GM19467 (cell line): ENCODE measurements at regions not wholly inside any gene's neighbourhood (a gene's known extent, or its start where the extent isn't known, plus 50 kb on each side); places are given as distances from the start of the nearest gene placed in this dataset.
"Not testable (repeated sequence)": the region's sequence is repeated elsewhere in the genome, so short reads cannot be mapped to it uniquely, and the experiment has no call there.

ENCODE experiments used
- ATAC-seq: cut with Tn5 transposase; IDR thresholded peaks from one replicate; pipeline ENCODE4 v1.9.1; 2021; ENCODE audit warnings: mild to moderate bottlenecking, moderate library complexity; ENCODE audit not compliant: unreplicated experiment

- ATAC-seq = not testable (repeated sequence)
Measured at GRCh38 chr9:2277644-2278043, 262.5 kb downstream of the SMARCA2 start.

DNA sequence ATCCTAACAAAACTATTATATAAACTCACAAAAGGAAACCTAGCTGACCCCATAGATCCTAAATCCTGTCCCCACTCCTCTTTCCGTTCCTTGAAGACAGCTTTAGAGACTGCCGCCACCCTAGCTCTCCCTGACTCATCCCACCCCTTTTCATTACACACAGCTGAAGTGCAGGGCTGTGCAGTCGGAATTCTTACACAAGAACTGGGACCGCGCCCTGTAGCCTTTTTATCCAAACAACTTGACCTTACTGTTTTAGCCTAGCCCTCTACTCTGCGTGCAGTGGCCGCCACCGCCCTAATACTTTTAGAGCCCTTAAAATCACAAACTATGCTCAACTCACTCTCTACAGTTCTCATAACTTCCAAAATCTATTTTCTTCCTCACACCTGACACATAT, 264.0 kb downstream of the SMARCA2 start:
- not testable (repeated sequence) for ATAC-seq

GRCh38 chr9:2281031-2281802, 266.1 kb downstream of the SMARCA2 start:
- ATAC-seq = no peak

- no peak for ATAC-seq
Measured at GRCh38 chr9:2281803-2282185, 266.6 kb downstream of the SMARCA2 start.

DNA sequence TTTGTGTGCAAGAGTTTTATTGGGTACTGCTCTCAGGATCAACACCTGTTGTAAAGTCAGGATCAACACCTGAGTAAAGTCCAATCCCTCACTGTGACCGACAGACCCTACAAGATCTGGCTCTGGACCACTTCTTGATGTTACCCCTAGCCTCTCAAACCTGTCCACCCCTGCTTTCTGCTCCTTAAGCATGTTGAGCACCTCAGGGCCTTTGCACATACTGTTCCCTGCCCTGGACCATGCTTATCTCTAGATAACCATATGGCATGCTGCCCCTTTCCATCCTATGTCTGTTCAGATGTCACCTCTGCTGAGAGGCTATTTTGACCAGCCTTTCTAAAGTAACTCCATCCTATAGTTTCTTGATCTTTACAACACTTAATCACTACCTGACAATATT, 269.6 kb downstream of the SMARCA2 start:
- no peak for ATAC-seq

- no peak for ATAC-seq
Measured at GRCh38 chr9:2285416-2286332, 270.5 kb downstream of the SMARCA2 start.

DNA sequence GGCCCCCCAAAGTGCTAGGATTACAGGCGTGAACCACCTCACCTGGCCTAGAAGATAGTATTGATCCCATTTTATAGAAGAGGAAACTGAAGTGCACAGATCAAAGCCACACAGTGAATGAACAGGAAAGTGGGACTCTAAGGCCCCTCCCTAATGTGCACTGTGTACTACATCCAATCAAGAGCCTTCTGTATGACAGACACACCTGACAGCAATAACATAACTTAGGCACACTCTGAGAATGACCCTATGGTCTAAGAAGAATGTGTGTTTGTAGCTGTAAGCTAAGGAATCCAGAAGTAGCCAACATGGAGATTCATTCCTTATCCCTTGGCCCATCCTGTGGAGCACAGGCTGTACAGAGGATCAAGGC, 271.2 kb downstream of the SMARCA2 start:
- no peak for ATAC-seq

- no peak for ATAC-seq
Measured at GRCh38 chr9:2286825-2287455, 271.8 kb downstream of the SMARCA2 start.

GRCh38 chr9:2288309-2288708, 273.2 kb downstream of the SMARCA2 start:
- ATAC-seq = no peak

- no peak for ATAC-seq
Measured at GRCh38 chr9:2289263-2289662, 274.1 kb downstream of the SMARCA2 start.

DNA sequence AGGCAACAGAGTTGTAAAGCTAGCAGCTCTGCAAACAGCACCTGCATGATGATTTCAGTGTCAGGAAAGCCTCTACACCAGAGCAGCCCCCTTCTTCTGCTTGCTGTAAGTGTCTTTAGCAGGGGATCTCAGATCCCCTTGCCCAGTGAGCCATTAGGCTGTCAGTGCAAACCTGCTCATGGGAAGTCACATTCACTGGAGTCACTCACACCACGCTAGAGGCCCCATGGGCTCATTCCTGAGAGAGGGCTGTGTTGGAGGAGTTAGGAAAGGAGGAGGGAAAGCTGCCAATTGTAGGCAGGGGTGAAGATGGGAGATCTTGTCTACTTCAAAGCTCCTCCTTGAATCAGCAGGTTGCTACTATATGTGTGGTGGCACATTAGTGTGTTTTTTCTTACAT, 275.2 kb downstream of the SMARCA2 start:
- no peak for ATAC-seq

DNA sequence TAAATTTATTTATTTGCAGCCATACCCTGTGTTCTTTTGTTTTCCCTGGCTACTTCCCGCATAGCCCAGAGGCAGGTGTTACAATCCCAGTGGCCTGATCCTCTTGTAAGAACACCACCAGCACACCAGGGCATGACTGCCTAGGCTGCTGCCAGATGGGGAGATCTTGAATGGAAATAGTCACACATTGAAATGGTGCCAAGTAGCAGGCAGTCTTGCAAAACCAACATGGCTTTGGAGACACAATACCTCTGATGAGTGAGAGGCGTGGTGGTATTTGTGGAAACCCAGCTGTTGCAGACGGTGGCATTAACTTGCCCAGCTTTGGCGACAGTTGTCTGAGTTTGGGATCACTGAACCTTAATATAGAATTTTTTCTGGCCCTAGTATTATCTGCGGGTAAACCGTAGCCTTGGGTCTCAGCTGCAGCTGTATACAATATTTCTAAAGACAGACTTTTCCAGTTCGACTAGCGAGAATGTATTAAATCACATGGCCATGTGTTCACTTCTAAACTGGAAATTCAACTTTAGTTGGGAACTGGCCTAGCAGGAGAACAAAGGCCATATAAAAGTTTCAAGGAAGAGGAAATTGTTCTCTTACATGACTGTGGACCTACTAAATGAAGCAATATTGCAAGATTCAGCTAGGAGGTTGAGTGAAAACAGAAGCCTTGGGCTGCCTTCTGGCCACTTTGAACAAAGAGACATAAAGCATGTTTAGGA, 277.0 kb downstream of the SMARCA2 start:
- no peak for ATAC-seq

DNA sequence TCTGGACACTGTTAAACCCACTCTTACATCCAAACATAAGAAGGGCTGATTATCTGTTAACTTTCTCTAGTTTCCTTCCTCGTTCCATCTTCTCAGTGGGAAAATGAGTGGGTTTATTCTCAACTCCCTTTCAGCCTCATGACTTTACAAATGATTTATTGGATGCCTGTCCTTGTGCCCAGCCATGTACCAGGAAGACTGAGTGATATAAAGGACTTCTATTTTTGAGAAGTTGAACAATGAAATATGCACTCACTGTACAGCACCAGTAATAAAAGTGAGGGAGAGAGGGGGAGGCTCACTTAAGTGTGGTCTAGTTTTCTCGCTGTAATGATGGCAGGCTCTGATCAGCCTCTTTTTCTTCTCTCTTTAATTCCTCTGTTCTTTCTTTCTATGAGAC, 277.6 kb downstream of the SMARCA2 start:
- no peak for ATAC-seq

- ATAC-seq = no peak
Measured at GRCh38 chr9:2297771-2298170, 282.6 kb downstream of the SMARCA2 start.

DNA sequence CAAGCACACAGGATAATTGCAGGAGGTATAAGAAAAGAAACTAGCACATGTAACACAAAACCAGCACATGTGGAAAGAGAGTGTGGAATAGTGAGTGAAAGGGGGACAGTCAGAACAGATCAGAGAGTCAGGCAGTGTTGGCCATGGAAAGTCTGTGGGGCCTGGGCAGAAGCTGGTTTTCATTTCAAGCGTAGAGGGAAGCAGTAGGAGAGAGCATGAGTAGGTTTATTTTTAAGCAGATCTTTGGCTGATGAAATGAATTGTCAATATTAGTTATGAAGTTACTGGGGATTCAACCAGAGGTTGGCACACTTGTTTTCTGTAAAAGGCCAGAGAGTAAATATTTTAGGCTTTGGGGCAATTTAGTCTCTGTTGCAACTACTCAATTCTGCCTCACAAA, 283.1 kb downstream of the SMARCA2 start:
- ATAC-seq = no peak

DNA sequence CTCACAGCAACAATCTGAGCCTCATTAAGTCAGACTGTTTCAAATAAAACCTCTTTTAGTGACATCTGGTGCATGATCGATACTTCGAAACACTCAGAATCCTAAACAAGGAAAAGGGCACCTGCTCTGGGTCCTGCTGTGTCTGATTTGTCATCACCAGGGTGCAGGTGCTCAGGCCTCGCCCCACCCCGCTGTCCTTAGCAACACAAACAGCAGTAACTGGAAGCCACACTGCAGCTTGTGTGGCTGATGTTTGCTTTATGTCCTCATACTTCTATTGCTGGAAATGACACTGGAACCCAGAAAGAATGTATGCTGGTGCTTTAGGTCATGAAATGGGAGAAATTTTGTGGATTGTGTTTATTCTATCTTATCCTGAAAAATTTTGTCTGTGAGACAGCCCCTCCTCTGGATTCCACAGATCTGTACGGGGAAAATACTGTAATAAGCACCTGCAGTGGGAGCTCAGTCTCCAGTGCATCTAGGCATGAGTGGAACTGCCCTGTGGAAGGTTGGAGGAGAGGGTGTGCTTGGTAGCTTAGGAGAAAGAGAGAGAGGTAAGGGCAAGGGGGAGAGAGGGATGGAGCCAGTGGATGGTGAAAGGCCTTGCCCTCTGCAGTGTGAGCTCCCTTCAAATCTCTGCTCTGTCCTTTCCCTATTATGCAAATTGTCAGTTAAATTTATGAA, 284.2 kb downstream of the SMARCA2 start:
- ATAC-seq = no peak

DNA sequence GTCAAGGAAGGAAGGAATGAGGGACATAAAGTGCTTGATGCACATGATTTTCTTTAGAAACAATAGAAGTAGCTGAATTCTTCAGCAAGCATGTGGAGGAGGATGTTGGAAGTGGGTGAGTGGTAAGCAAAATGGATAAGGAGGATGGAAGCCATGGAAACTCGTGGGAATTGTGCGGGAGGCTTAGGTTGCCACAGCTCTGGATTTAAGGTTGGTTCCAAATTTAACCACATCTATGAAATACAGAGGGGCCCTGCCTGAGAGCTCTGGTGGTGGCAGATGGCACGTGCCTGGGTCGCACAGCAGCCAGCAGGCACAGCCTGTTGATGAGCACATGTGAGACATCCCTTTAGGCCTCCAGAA, 284.7 kb downstream of the SMARCA2 start:
- ATAC-seq = no peak

GRCh38 chr9:2300325-2300724, 285.2 kb downstream of the SMARCA2 start:
- no peak for ATAC-seq

DNA sequence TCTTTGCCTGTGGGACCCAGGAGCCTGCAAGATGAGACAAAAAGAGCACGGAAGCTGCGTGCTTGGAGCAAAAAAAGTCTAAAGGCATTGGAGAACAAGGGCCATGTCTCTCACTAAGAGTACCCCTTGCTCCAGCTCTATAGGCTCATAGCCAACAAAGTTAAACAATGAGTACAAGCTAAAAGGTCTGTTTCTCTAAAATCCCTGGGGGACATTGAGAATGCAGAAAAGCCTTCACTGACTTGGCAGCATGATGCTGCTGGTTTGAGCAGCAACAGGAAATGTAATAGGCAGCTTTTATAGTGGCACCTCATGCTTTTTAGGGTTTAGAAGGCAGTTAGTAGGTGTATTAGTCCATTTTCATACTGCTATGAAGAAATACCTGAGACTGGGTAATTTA, 287.5 kb downstream of the SMARCA2 start:
- ATAC-seq = no peak

DNA sequence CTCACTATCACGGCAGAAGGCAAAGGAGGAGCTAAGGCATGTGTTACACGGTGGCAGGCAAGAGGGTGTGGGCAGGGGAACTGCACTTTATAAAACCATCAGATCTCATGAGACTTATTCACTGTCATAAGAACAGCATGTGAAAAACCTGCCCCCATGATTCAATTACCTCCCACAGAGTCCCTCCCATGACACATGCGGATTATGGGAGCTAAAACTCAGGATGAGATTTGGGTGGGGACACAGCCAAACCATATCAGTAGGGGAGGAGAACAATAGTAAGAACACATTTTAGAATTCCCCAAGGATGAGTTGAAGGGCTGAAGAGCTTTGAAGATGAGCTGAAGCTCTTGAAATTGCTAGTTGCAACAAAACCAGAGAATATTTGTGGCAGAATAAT, 287.9 kb downstream of the SMARCA2 start:
- no peak for ATAC-seq

DNA sequence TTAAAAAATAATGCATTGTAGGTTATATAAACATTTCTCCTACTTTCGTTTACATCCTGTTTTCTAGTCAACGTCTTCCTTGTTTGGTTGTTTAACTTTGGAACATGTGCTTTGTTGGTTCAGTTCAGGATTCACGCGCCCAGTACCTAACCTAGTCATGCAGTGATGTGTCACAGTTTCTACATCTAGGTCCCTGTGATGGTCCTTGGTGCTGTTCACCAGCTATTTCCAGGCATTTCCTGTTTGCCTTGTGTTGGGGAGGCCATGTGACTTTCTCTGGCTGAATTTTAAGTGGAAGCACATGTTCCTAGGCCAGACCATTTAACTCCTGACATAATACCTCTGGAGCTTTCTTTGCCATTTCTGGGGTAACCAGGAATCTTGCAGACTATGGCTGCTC, 292.3 kb downstream of the SMARCA2 start:
- no peak for ATAC-seq
